ENCODE measurements at regions not wholly inside any gene's neighbourhood (a gene's known extent, or its start where the extent isn't known, plus 50 kb on each side); places are given as distances from the start of the nearest gene placed in this dataset.

GRCh38 chr2:16208241-16208797 is 268.0 kb downstream of the MYCN start:
- TF ChIP-seq POLR2AphosphoS5 (IDR thresholded peaks at IDR 0.05) (no peak), POLR2A (IDR thresholded peaks at IDR 0.05) (no peak), CTCF (IDR thresholded peaks at IDR 0.05) (no peak), EP300 (IDR thresholded peaks at IDR 0.05) (no peak)
- no peaks in the 10 kb centered on the region for H3K27me3 ChIP-seq
- no peak overlapping the region for H3K27ac ChIP-seq
- H3K4me3 ChIP-seq, result no peak overlapping the region
- no peaks in the 10 kb centered on the region for H3K36me3 ChIP-seq
- H3K4me1 ChIP-seq, result no peaks in the 10 kb centered on the region
- 70% methylated on average over 5 of the region's 6 CpGs for WGBS
- no peak for DNase-seq (ENCODE audit: low spot score in 2 of 2)
- H3K9me3 ChIP-seq, result no peaks in the 10 kb centered on the region

GRCh38 chr2:16207611-16208010 is 267.3 kb downstream of the MYCN start:
- Histone ChIP-seq H3K9me3 (no peaks in the 10 kb centered on the region), H3K4me3 (no peak overlapping the region), H3K27me3 (no peaks in the 10 kb centered on the region), H3K4me1 (peaks cover 4% of the 10 kb centered on the region), H3K36me3 (no peaks in the 10 kb centered on the region), H3K27ac (no peak overlapping the region)
- DNase-seq (ENCODE audit: low spot score in 2 of 2), result no peak
- 84% methylated on average over 2 of the region's 2 CpGs for WGBS
- no peak for TF ChIP-seq POLR2AphosphoS5 (IDR thresholded peaks at IDR 0.05)
- no peak for TF ChIP-seq EP300 (IDR thresholded peaks at IDR 0.05)
- TF ChIP-seq POLR2A (IDR thresholded peaks at IDR 0.05), result no peak
- TF ChIP-seq CTCF (IDR thresholded peaks at IDR 0.05), result no peak

- no peak for DNase-seq (ENCODE audit: low spot score in 2 of 2)
- Histone ChIP-seq H3K27ac (no peak overlapping the region), H3K4me1 (peaks cover 5% of the 10 kb centered on the region), H3K27me3 (no peaks in the 10 kb centered on the region), H3K4me3 (no peak overlapping the region), H3K36me3 (no peaks in the 10 kb centered on the region), H3K9me3 (no peaks in the 10 kb centered on the region)
- no peak for TF ChIP-seq EP300 (IDR thresholded peaks at IDR 0.05)
- TF ChIP-seq CTCF (IDR thresholded peaks at IDR 0.05), result no peak
- no peak for TF ChIP-seq POLR2AphosphoS5 (IDR thresholded peaks at IDR 0.05)
- no peak for TF ChIP-seq POLR2A (IDR thresholded peaks at IDR 0.05)
- 88% methylated on average over 3 of the region's 3 CpGs for WGBS
Observed at GRCh38 chr2:16207151-16207550, 266.8 kb downstream of the MYCN start.

- H3K9me3 ChIP-seq, result no peaks in the 10 kb centered on the region
- H3K27me3 ChIP-seq, result no peaks in the 10 kb centered on the region
- H3K4me1 ChIP-seq, result peaks cover 8% of the 10 kb centered on the region
- TF ChIP-seq EP300 (IDR thresholded peaks at IDR 0.05) (no peak), POLR2A (IDR thresholded peaks at IDR 0.05) (no peak), POLR2AphosphoS5 (IDR thresholded peaks at IDR 0.05) (no peak), CTCF (IDR thresholded peaks at IDR 0.05) (no peak)
- 87% methylated on average over 4 of the region's 4 CpGs for whole genome bisulfite sequencing
- H3K36me3 ChIP-seq, result no peaks in the 10 kb centered on the region
- DNase-seq (ENCODE audit: low spot score in 2 of 2), result no peak
- H3K27ac ChIP-seq, result no peak overlapping the region
- H3K4me3 ChIP-seq, result no peak overlapping the region
Observed at GRCh38 chr2:16206191-16206944, 266.0 kb downstream of the MYCN start.

- TF ChIP-seq POLR2AphosphoS5 (IDR thresholded peaks at IDR 0.05) (no peak), EP300 (IDR thresholded peaks at IDR 0.05) (no peak), CTCF (IDR thresholded peaks at IDR 0.05) (no peak), POLR2A (IDR thresholded peaks at IDR 0.05) (no peak)
- Histone ChIP-seq H3K4me3 (no peak overlapping the region), H3K9me3 (no peaks in the 10 kb centered on the region), H3K36me3 (no peaks in the 10 kb centered on the region), H3K27ac (no peak overlapping the region), H3K27me3 (no peaks in the 10 kb centered on the region), H3K4me1 (peaks cover 8% of the 10 kb centered on the region)
- DNase-seq (ENCODE audit: low spot score in 2 of 2), result no peak
- WGBS, result 85% methylated on average over 2 of the region's 2 CpGs
Observed at GRCh38 chr2:16205631-16206030, 265.3 kb downstream of the MYCN start.
